A549 (cell line): ENCODE measurements at regions not wholly inside any gene's neighbourhood (a gene's known extent, or its start where the extent isn't known, plus 50 kb on each side); places are given as distances from the start of the nearest gene placed in this dataset.

Experiments used
- ATAC-seq, 2 experiments: fragments of 200-7000 bp in 1 of 2; fragments of >200 bp in 1 of 2; cut with Nextera tagmentation in 1 of 2; cut with Tn5 transposase in 1 of 2; 3 replicates each; pipeline versions ENCODE4 v1.8.0 to v1.9.1; 2018 to 2020; ENCODE audit warnings: mild to moderate bottlenecking in 1 of 2, moderate library complexity in 1 of 2
- CTCF ChIA-PET: fragments of 300-600 bp; sonication (Branson Sonifier 250); formaldehyde crosslinking; extraction: SDS; loops from one replicate; lab custom pipeline; 2021; ENCODE audit warnings: antibody characterized with exemption, inconsistent platforms; lab: Yijun Ruan, JAX
- POLR2A ChIA-PET: fragments of 350-600 bp; formaldehyde crosslinking; extraction: SDS; loops from one replicate; lab custom pipeline; 2021; ENCODE audit warnings: antibody characterized with exemption, inconsistent platforms; lab: Yijun Ruan, JAX
- DNase-seq, 2 experiments: peaks; one replicate each; pipeline versions ENCODE4 v3.0.0 to v3.0.0-alpha.2; 2011 to 2016; ENCODE audit warnings: low read depth in 1 of 2, low spot score in 1 of 2
- FAIRE-seq: peaks from 2 replicates; lab custom pipeline; 2011; peaks lifted over from hg19 to GRCh38; lab: Jason Lieb, UNC
- H3K27ac ChIP-seq, 2 experiments: fragments of >200 bp; sonication (Bioruptor Twin); formaldehyde crosslinking; 3 replicates each; pipeline ENCODE4 v1.5.1; 2016 to 2017
- H3K4me1 ChIP-seq: fragments of >200 bp; sonication (Bioruptor Twin); formaldehyde crosslinking; 3 replicates; pipeline ENCODE4 v1.6.1; 2016
- H3K4me2 ChIP-seq: fragments of >200 bp; sonication (Bioruptor Twin); formaldehyde crosslinking; 3 replicates; pipeline ENCODE4 v1.6.1; 2016
- H3K4me3 ChIP-seq: fragments of >200 bp; sonication (Bioruptor Twin); formaldehyde crosslinking; 3 replicates; pipeline ENCODE4 v1.5.1; 2016
- H3K9me3 ChIP-seq: fragments of >200 bp; sonication (Bioruptor Twin); formaldehyde crosslinking; 3 replicates; pipeline ENCODE4 v1.6.1; 2016
- CTCF ChIP-seq: fragments of >200 bp; sonication (Bioruptor Twin); formaldehyde crosslinking; IDR thresholded peaks from 3 replicates; pipeline ENCODE4 v1.5.1; 2016
- ESRRA ChIP-seq: fragments of 150-350 bp; IDR thresholded peaks from 2 replicates; pipeline ENCODE4 v1.6.1; 2014; ENCODE audit warnings: mild to moderate bottlenecking, low read length, borderline replicate concordance
- FOXS1 ChIP-seq: fragments of 250-450 bp; sonication (Bioruptor Pico); IDR thresholded peaks from 2 replicates; pipeline ENCODE4 v1.5.0; 2020; ENCODE audit warnings: mild to moderate bottlenecking, moderate library complexity
- HDAC2 ChIP-seq: fragments of 200-600 bp; sonication (generic); IDR thresholded peaks from 2 replicates; pipeline ENCODE4 v1.6.1; 2016
- HEYL ChIP-seq: fragments of 250-450 bp; sonication (Bioruptor Pico); IDR thresholded peaks from 2 replicates; pipeline ENCODE4 v1.8.0; 2021; ENCODE audit warnings: mild to moderate bottlenecking, moderate library complexity
- HOXB5 ChIP-seq: fragments of 250-450 bp; sonication (Bioruptor Pico); IDR thresholded peaks from 2 replicates; pipeline ENCODE4 v1.5.0; 2020; ENCODE audit warnings: mild to moderate bottlenecking, moderate library complexity
- JUNB ChIP-seq: fragments of >200 bp; sonication (Bioruptor Twin); formaldehyde crosslinking; IDR thresholded peaks from 2 replicates; pipeline ENCODE4 v1.6.1; 2016
- KDM5A ChIP-seq: fragments of 200-600 bp; sonication (generic); IDR thresholded peaks from 2 replicates; pipeline ENCODE4 v1.6.1; 2016; ENCODE audit warnings: antibody characterized with exemption, mild to moderate bottlenecking
- NFE2L2 ChIP-seq: fragments of 150-350 bp; conservative IDR thresholded peaks from 2 replicates; pipeline ENCODE4 v1.6.1; 2014; ENCODE audit warnings: low read length
- PHF8 ChIP-seq: fragments of 200-600 bp; sonication (generic); IDR thresholded peaks from 2 replicates; pipeline ENCODE4 v1.6.1; 2016; ENCODE audit warnings: low read depth, mild to moderate bottlenecking, antibody characterized with exemption, moderate library complexity, borderline replicate concordance
- RAD21 ChIP-seq, 2 experiments: fragments of >200 bp in 1 of 2; sonication (Bioruptor Twin) in 1 of 2; formaldehyde crosslinking in 1 of 2; IDR thresholded peaks in 1 of 2; conservative IDR thresholded peaks in 1 of 2; 2 replicates in 1 of 2; 3 replicates in 1 of 2; pipeline ENCODE4 v1.6.1; 2012 to 2018; ENCODE audit warnings: inconsistent platforms in 1 of 2
- RARB ChIP-seq: fragments of 250-450 bp; sonication (Bioruptor Pico); IDR thresholded peaks from 2 replicates; pipeline ENCODE4 v1.8.0; 2021; ENCODE audit warnings: mild to moderate bottlenecking, moderate library complexity
- REST ChIP-seq: fragments of 200-600 bp; sonication (generic); IDR thresholded peaks from 2 replicates; pipeline ENCODE4 v1.6.1; 2016; ENCODE audit warnings: antibody characterized with exemption, mild to moderate bottlenecking, moderate library complexity
- RNF2 ChIP-seq: fragments of 200-600 bp; sonication (generic); IDR thresholded peaks from 2 replicates; pipeline ENCODE4 v1.6.1; 2016; ENCODE audit warnings: low read depth, mild to moderate bottlenecking, antibody characterized with exemption, moderate library complexity, borderline replicate concordance
- SREBF2 ChIP-seq: fragments of 450-650 bp; IDR thresholded peaks from 2 replicates; pipeline ENCODE4 v1.6.1; 2014; ENCODE audit warnings: mild to moderate bottlenecking, moderate library complexity
- TFCP2L1 ChIP-seq: fragments of 250-450 bp; sonication (Bioruptor Pico); IDR thresholded peaks from 2 replicates; pipeline ENCODE4 v1.5.0; 2021; ENCODE audit warnings: mild to moderate bottlenecking
- ZFP36 ChIP-seq: fragments of 450-650 bp; IDR thresholded peaks from 2 replicates; pipeline ENCODE4 v1.6.1; 2014; ENCODE audit warnings: borderline replicate concordance; ENCODE audit not compliant: partially characterized antibody
- ZSCAN20 ChIP-seq: fragments of 250-450 bp; sonication (Bioruptor Pico); IDR thresholded peaks from 2 replicates; pipeline ENCODE4 v1.8.0; 2022; ENCODE audit warnings: mild to moderate bottlenecking, moderate library complexity
- WGBS: methylation state at CpG from one replicate; pipeline ENCODE4 v1.1.6; 2017; ENCODE audit errors: missing lambda C conversion rate; 5-methylcytosine and 5-hydroxymethylcytosine counted together

- TF ChIP-seq REST, result no peak
Measured at GRCh38 chr5:100249211-100249883, 285.8 kb upstream of the FAM174A start (continued).

- no peak overlapping the region for H3K4me2 ChIP-seq
- no peak overlapping the region for H3K27ac ChIP-seq
- no peaks in the 10 kb centered on the region for H3K4me1 ChIP-seq
- WGBS, result 45% methylated on average over 3 of the region's 3 CpGs
- H3K4me3 ChIP-seq, result no peak overlapping the region
- no peak for FAIRE-seq
- no peak for TF ChIP-seq PHF8
- no peak for TF ChIP-seq ZFP36
- no peak for TF ChIP-seq RAD21 (conservative IDR thresholded peaks at IDR 0.05 in 1 of 2, IDR thresholded peaks at IDR 0.05 in 1 of 2)
- no peak for TF ChIP-seq TFCP2L1 (CRISPR knock-in tag)
- TF ChIP-seq, all 56 proteins: peak for 0
- H3K9me3 ChIP-seq, result no peaks in the 10 kb centered on the region
- DNase-seq (no peak), ATAC-seq (no peak)
- ChIA-PET POLR2A (no interaction called here), CTCF (no interaction called here)
Measured at GRCh38 chr5:100232736-100233135, 302.4 kb upstream of the FAM174A start.

GRCh38 chr5:100188778-100189177, 346.4 kb upstream of the FAM174A start:
- no peak overlapping the region for H3K4me3 ChIP-seq
- POLR2A ChIA-PET, result no interaction called here
- H3K4me2 ChIP-seq, result no peak overlapping the region
- 11% methylated on average over 1 of the region's 1 CpG for WGBS
- H3K4me1 ChIP-seq, result no peaks in the 10 kb centered on the region
- no peak for TF ChIP-seq ESRRA
- TF ChIP-seq ZSCAN20 (CRISPR knock-in tag), result no peak
- TF ChIP-seq HOXB5 (CRISPR knock-in tag), result no peak
- no peak for TF ChIP-seq RARB (CRISPR knock-in tag)
- TF ChIP-seq HDAC2, result no peak
- TF ChIP-seq CTCF, result no peak
- no peak for TF ChIP-seq NFE2L2
- no peak for TF ChIP-seq REST
- no peak for TF ChIP-seq RNF2
- TF ChIP-seq SREBF2, result no peak
- no peak for TF ChIP-seq JUNB
- no peak for TF ChIP-seq KDM5A
- TF ChIP-seq HEYL (CRISPR knock-in tag), result no peak
- no peak for TF ChIP-seq FOXS1 (CRISPR knock-in tag)
- H3K9me3 ChIP-seq, result peaks cover 3% of the 10 kb centered on the region; the same call in 2 of the 3 replicates
- ATAC-seq (no peak), DNase-seq (no peak), FAIRE-seq (no peak)
- CTCF ChIA-PET, result no interaction called here
- H3K27ac ChIP-seq, result no peak overlapping the region
